ENCODE measurements at regions not wholly inside any gene's neighbourhood (a gene's known extent, or its start where the extent isn't known, plus 50 kb on each side); places are given as distances from the start of the nearest gene placed in this dataset.
A peak's percentile ranks its signal among the peaks of the same experiment; 100 is the strongest.

DNA sequence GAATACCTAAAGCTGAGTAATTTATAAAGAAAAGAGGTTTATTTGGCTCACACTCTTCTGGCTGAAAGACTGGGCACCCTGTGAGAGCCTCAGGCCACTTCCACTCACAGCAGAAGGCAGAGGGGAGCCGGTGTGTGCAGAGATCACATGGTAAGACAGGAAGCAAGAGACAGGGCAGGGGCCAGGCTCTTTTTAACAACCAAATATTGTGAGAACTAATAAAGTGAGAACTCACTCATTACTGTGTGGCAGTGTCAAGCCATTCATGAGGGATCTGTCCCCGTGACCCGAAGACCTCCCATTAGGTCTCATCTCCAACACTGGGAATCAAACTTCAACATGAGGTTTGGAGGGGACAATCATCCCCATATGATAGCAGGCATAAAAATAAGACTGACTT lies 180.8 kb upstream of the DIO3 start:
- no peak for DNase-seq

- no peak for DNase-seq
Measured at GRCh38 chr14:101380940-101381339, 180.4 kb upstream of the DIO3 start.

DNA sequence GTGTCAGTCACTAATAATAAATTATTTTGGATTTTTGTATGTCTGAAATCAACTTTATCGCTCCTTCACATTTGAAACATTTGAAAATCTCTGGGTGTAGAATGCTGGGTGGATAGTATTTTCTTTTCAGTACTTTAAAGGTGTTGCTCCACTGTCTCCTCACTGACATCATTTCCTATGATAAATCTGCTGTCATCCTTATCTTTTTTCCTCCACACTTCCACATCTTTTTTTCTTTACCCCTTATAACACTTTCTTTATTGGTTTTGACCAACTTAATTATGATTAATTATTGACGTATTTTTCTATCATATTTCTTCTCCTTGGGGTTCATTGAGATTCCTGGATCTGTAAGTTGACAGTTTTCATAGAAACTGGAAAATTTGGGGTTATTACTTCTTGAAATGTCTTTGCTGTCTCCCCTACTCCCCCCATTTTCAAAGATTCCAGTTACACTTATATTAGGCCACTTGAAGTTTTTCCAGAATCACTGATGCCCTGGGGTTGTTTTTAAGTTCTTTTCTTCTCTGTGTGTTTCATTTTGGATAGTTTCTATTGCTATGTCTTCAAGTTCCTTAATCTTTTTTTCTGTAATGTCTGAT lies 177.5 kb upstream of the DIO3 start:
- DNase-seq, result no peak

- no peak for DNase-seq
Measured at GRCh38 chr14:101394374-101394773, 166.9 kb upstream of the DIO3 start.

- no peak for DNase-seq
Measured at GRCh38 chr14:101395779-101396178, 165.5 kb upstream of the DIO3 start.

DNA sequence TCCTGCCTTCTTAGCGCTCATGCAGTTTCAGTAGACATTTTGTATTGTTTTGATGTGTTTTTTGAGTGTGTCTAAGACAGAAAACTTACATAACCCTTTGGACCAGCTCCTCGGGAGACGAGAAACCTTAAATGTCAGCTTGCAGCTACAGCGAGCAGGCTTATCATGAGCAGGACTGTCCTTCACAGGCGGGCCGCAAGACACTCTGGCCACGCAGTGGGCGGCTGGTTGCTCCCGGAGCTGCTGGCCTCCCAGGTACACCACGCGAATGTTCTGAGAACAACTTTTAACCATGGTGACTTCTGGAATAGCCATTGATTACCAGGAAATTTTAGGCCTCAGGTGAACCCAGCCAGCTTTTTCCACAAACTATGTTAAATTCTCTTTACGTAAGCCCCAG lies 164.1 kb upstream of the DIO3 start:
- DNase-seq, result no peak

- DNase-seq, result no peak
Measured at GRCh38 chr14:101398011-101398410, 163.3 kb upstream of the DIO3 start.

DNA sequence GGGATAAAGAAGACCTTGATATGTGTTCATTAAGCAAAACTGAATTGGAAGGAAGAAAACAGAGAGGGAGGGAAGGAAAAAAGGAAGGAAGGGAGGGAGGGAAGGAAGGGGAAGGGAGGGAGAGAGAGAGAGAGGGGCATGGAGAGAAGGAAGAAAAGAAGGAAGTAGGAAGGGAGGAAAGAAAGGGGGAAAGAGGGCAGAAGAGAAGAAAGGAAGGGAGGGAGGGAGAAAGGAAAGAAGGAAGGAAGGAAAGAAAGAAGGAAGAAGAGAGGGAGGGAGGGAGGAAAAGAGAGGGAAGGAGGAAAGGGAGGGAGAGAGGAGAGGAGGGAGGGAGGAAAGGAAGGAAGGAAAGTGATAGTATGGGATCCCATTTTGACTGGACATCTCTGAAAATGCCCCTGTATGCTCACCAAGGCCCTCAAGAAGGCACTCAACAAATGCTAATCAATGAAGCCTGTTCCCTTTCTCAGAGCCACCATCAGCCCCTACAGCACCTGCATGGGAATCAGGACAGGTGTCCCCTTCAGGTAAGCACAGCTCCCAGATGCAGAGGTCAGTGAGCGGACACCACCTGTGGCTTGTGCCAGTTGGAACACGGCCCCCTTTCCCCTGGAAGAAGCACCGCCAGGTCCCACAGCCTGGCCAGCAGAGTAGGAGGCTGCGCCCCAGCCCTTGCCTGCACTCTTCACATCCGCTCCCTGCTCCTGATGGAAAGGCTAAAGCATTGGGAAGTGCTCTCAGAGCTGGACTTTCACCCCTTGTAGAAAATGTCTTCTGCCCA lies 161.4 kb upstream of the DIO3 start:
- DNase-seq, result no peak

DNA sequence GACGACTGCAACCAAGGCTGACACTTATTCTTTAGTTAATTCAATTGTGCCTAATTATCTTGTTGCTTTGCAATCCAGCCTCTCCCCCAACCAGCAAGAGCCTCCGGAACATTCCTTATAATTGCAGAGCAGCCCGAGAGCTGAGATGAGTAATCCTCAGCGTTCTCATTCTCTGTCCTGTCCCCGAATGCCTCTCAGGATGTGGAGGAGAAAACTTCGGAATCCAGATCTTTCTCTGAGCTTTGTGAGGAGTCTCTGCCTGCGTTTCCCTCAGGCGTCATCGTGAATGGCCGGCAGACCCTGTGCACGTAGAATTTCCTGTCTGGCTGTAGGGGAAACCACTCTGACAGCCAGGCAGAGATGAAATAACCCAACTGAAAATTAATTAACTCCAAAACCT lies 160.5 kb upstream of the DIO3 start:
- DNase-seq, result no peak

GRCh38 chr14:101402936-101403660 lies 158.2 kb upstream of the DIO3 start:
- no peak for DNase-seq

DNA sequence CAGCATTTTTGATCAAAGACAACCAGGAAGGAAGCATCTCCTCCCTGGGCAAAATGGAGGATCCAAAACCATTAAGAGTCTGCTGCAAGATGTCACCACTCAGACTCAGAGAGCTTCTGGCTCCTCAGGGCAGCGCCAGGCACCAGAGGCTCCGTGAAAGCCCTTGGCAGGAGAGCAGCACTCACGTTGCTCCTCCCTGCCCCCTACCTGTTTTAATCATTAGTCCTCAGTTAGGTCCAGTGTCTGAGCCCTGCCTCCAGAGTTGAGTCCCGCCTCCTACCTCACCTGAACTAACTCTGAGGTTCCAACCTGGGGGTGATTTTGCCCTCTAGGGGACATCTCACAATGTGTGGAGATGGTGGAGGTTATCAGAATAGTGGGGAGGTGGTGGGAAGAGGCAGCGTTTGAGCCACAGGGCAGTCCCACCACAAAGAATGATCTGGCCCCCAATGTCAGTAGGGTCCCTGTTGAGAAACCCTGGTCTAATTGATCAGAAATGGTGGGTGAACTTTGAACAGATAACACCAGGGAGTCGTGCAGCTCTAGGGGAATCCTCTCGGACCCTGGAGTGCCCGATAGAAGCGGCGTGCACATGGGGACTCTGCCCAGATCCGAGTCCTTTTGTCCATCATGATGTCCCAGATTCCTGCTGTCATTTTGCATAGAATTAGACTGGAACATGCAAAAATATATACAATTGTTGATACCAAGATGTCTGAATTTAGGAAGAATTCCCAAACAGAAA lies 156.7 kb upstream of the DIO3 start:
- no peak for DNase-seq

- no peak for DNase-seq
Measured at GRCh38 chr14:101405171-101405883, 156.0 kb upstream of the DIO3 start.

- DNase-seq, result no peak
Measured at GRCh38 chr14:101406921-101407320, 154.4 kb upstream of the DIO3 start.

- DNase-seq, result no peak
Measured at GRCh38 chr14:101407328-101407727, 154.0 kb upstream of the DIO3 start.

DNA sequence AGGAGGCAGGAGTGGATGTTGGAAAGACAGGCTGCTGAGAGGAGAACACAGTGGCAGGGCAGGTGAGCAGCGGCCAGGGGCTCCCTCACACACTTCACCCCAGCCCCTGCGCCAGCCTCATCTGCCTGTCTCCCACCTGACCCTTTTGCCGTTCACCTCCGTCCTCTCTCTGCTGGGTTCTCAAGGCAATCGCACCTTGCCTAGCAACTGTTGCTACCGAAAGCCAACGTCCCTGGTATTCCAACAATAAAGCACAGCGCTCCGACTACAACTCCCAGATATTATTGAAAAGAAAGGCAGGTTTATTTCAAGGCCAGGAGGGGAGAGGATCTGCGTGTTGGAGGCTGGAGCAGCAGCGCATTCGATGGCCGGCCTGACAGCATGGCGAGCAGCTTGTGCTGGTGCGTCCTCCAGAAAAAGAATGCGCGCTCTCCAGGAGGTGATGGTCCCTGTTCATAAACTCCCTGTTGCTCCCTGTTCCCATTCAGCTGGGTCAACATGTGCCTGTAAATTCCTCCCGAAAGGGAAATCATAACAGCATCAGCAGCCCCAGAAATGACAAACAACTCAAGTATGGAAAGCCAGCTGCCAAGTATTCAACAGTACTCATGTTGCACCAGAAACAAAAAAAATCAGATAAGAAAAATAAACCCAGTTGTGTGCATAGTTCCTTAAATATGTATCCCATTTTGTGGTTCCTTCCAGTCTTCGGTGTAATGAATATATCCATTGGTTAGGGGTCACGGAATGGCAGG lies 153.0 kb upstream of the DIO3 start:
- peak; percentile 25 for DNase-seq

DNA sequence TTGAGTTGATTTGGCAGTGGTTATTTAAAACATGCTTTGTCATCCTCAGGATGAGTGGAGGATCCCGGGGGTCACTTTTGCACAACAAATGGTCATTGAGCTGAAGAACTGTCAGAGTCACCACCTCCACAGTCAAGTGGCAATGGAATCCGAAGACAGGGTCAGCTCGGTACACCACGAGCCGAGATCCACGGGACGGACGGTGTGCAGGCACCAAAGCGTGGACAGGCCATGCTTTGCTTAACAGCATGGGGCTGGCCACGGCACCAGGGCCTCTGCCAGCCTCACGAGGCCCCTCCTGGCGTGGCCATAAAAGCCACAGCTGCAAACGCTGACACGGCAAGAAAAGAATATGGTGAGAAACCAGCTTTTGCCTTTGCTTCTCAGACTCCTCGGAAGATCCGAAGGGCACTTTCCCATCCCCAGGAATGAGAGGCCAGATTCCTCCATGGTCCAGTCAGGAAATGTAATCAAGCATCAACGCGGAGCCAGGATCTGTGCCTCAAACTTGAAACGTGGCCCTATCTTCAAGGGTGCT lies 152.2 kb upstream of the DIO3 start:
- no peak for DNase-seq

GRCh38 chr14:101410126-101410525 lies 151.2 kb upstream of the DIO3 start:
- no peak for DNase-seq

DNA sequence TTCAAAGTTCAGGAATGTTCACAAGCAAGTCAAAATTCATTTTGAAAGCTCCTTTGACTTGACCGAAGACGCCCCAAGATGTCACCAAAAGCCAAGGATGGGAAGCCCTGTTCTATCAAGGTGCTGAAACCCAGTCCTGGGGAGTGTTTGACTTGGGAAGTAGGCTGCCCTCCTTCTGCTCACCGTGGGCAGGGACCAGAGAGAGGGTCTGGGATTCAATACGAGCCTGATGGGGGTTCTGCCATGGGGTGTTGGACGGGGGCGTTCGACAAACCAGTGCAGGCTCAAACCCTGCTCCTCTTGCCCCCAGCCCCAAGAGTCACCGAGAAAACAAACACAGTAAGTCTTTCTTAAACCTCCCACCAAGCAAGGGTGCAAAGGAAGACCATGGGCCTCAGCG lies 150.1 kb upstream of the DIO3 start:
- no peak for DNase-seq

- no peak for DNase-seq
Measured at GRCh38 chr14:101411779-101412178, 149.5 kb upstream of the DIO3 start.

- no peak for DNase-seq
Measured at GRCh38 chr14:101412739-101413138, 148.6 kb upstream of the DIO3 start.

GRCh38 chr14:101417434-101417833 lies 143.9 kb upstream of the DIO3 start:
- DNase-seq, result no peak

- no peak for DNase-seq
Measured at GRCh38 chr14:101418601-101419000, 142.7 kb upstream of the DIO3 start.

Measured in COR-L47 (cell line).